K562 (cell line): ENCODE measurements at regions not wholly inside any gene's neighbourhood (a gene's known extent, or its start where the extent isn't known, plus 50 kb on each side); places are given as distances from the start of the nearest gene placed in this dataset.

Source experiments
- ATAC-seq: fragments of 200-7000 bp; cut with Tn5 transposase; 3 replicates; pipeline ENCODE4 v1.9.1; 2020; ENCODE audit warnings: moderate library complexity
- BruUV-seq: library from RNA; stranded (reverse); fragments of 400-500 nt; replicated peaks from 2 replicates; lab custom pipeline; 2021; lab: Mats Ljungman, UMichigan
- CTCF ChIA-PET: fragments of 300-600 bp; formaldehyde crosslinking; extraction: SDS; loops from one replicate; lab custom pipeline; 2021; ENCODE audit warnings: low intra/inter-chr PET ratio; lab: Yijun Ruan, JAX
- POLR2A ChIA-PET: fragments of 300-600, 350-650 bp; sonication (Branson Sonifier 250); formaldehyde crosslinking; extraction: SDS; loops from one replicate; lab custom pipeline; 2021; ENCODE audit warnings: antibody characterized with exemption, inconsistent platforms; lab: Yijun Ruan, JAX
- DNase-seq, 4 experiments: peaks; one replicate each; pipeline versions ENCODE4 v3.0.0 to v3.0.0-alpha.2; 2011 to 2018; ENCODE audit warnings: low spot score in 3 of 4, mixed read lengths in 3 of 4; ENCODE audit errors: extremely low read depth in 1 of 4
- FAIRE-seq: peaks from 2 replicates; lab custom pipeline; 2011; peaks lifted over from hg19 to GRCh38; lab: Jason Lieb, UNC
- H2AFZ ChIP-seq: 2 replicates; pipeline ENCODE4 v1.6.0; 2011; ENCODE audit warnings: low read depth, low read length, control low read depth, inconsistent platforms
- H3K27ac ChIP-seq: fragments of 200-600 bp; 3 replicates; pipeline ENCODE4 v1.8.0; 2011; ENCODE audit warnings: low read depth, mild to moderate bottlenecking, control low read depth, inconsistent platforms, low read length, moderate library complexity, mixed read lengths; ENCODE audit errors: extremely low read depth
- H3K27me3 ChIP-seq, 2 experiments: fragments of 300-600 bp in 1 of 2; 2 replicates in 1 of 2; 3 replicates in 1 of 2; pipeline versions ENCODE4 v1.6.0 to v1.8.0; 2011; ENCODE audit warnings: inconsistent platforms in 2 of 2, low read length in 2 of 2, mild to moderate bottlenecking in 1 of 2, mixed read lengths in 1 of 2, moderate library complexity in 1 of 2; ENCODE audit not compliant: control insufficient read depth in 2 of 2, insufficient read depth in 2 of 2
- H3K36me3 ChIP-seq: fragments of 300-600 bp; 3 replicates; pipeline ENCODE4 v1.8.0; 2011; ENCODE audit warnings: mild to moderate bottlenecking, low read length, inconsistent platforms; ENCODE audit not compliant: control insufficient read depth, insufficient read depth
- H3K4me1 ChIP-seq, 2 experiments: fragments of 200-600 bp in 1 of 2; replicated peaks in 1 of 2; 2 replicates in 1 of 2; 3 replicates in 1 of 2; pipeline versions ENCODE4 v1.5.1 to v1.8.0; 2011; ENCODE audit warnings: inconsistent platforms in 2 of 2, low read length in 2 of 2, mild to moderate bottlenecking in 1 of 2, mixed read lengths in 1 of 2, moderate library complexity in 1 of 2; ENCODE audit not compliant: control insufficient read depth in 2 of 2, insufficient read depth in 2 of 2
- H3K4me2 ChIP-seq: 2 replicates; pipeline ENCODE4 v1.6.1; 2011; ENCODE audit warnings: low read length, control low read depth, inconsistent platforms, mixed read lengths; ENCODE audit not compliant: insufficient read depth
- H3K4me3 ChIP-seq: fragments of 200-600 bp; sonication (generic), shearing (Covaris generic); 2 replicates; pipeline ENCODE4 v1.5.1; 2016; ENCODE audit warnings: control low read depth, inconsistent platforms
- H3K79me2 ChIP-seq: fragments of 200-600 bp; 3 replicates; pipeline ENCODE4 v1.8.0; 2011; ENCODE audit warnings: low read length, inconsistent platforms; ENCODE audit not compliant: control insufficient read depth, insufficient read depth
- H3K9ac ChIP-seq, 2 experiments: 2 replicates each; pipeline versions ENCODE4 v1.6.0 to v1.6.1; 2011; ENCODE audit warnings: low read depth in 2 of 2, low read length in 2 of 2, control low read depth in 1 of 2, inconsistent platforms in 1 of 2, mild to moderate bottlenecking in 1 of 2, mixed read lengths in 1 of 2; ENCODE audit not compliant: insufficient read depth in 1 of 2
- H3K9me1 ChIP-seq: one replicate; pipeline ENCODE4 v1.6.0; 2011; ENCODE audit warnings: inconsistent platforms, mild to moderate bottlenecking, low read length, moderate library complexity; ENCODE audit not compliant: control insufficient read depth, insufficient read depth
- H3K9me3 ChIP-seq: replicated peaks from 2 replicates; pipeline ENCODE4 v1.5.1; 2011; ENCODE audit warnings: low read depth, low read length, inconsistent platforms; ENCODE audit not compliant: control insufficient read depth, insufficient read depth
- H4K20me1 ChIP-seq: replicated peaks from 2 replicates; pipeline ENCODE4 v1.6.1; 2011; ENCODE audit warnings: low read length, inconsistent platforms, mixed read lengths; ENCODE audit not compliant: control insufficient read depth, insufficient read depth
- CSDE1 ChIP-seq, 2 experiments: fragments of 450-650 bp; IDR thresholded peaks; 2 replicates each; pipeline ENCODE4 v1.6.1; 2016; ENCODE audit warnings: mild to moderate bottlenecking in 1 of 2
- ETV6 ChIP-seq, 3 experiments: fragments of 150-350 bp in 1 of 3; sonication (generic) in 1 of 3; formaldehyde crosslinking in 1 of 3; IDR thresholded peaks; 2 replicates each; pipeline versions ENCODE4 v1.6.1 to v1.8.0; 2014 to 2022; ENCODE audit warnings: borderline replicate concordance in 2 of 3, low read depth in 2 of 3, antibody characterized with exemption in 1 of 3, low read length in 1 of 3, mild to moderate bottlenecking in 1 of 3, missing genetic modification reagents in 1 of 3
- FOXJ2 ChIP-seq: fragments of 200-800 bp; sonication (Bioruptor generic); IDR thresholded peaks from 2 replicates; pipeline ENCODE4 v1.6.1; 2016; ENCODE audit warnings: missing genetic modification characterization, missing compliant biosample characterization
- HOXB6 ChIP-seq: fragments of 250-450 bp; sonication (Bioruptor Pico); IDR thresholded peaks from 2 replicates; pipeline ENCODE4 v1.5.1; 2022; ENCODE audit warnings: mild to moderate bottlenecking, borderline replicate concordance
- SMARCB1 ChIP-seq: IDR thresholded peaks from 2 replicates; pipeline ENCODE4 v1.6.1; 2011; ENCODE audit warnings: improper control_type of control experiment, low read depth; ENCODE audit not compliant: insufficient read length
- ZNF57 ChIP-seq: fragments of 450-650 bp; formaldehyde crosslinking; IDR thresholded peaks from 2 replicates; pipeline ENCODE4 v1.4.0; 2020; ENCODE audit warnings: mild to moderate bottlenecking, moderate library complexity
- WGBS: fragments of 100-300 bp; shearing (Covaris generic); methylation state at CpG from one replicate; pipeline ENCODE4 v1.1.6; 2016; ENCODE audit warnings: low coverage, mixed read lengths; ENCODE audit not compliant: insufficient coverage; ENCODE audit errors: missing lambda C conversion rate; 5-methylcytosine and 5-hydroxymethylcytosine counted together
- in situ Hi-C: fragments of 300-500 bp; cut with MboI; formaldehyde crosslinking; loops from 4 replicates; pipeline ENCODE4 v1.15.0; 2018; ENCODE audit warnings: inconsistent platforms, mixed read lengths
- intact Hi-C: fragments of 100-400 bp; cut with micrococcal nuclease; formaldehyde crosslinking; loops from 2 replicates; pipeline ENCODE4 v1.14.2; 2022
- TF ChIP-seq, protein P1 (sequence below): fragments of 450-650 bp; IDR thresholded peaks from 2 replicates; pipeline ENCODE4 v1.6.1; 2018; ENCODE audit not compliant: partially characterized antibody
- TF ChIP-seq, protein P2 (sequence below): fragments of 450-650 bp; formaldehyde crosslinking; IDR thresholded peaks from 2 replicates; pipeline ENCODE4 v1.4.0; 2020; ENCODE audit warnings: mild to moderate bottlenecking, mixed read lengths

- CTCF ChIA-PET, result no interaction called here
Measured at GRCh38 chr7:7098280-7098818, 84.0 kb upstream of the C1GALT1 start.

DNA sequence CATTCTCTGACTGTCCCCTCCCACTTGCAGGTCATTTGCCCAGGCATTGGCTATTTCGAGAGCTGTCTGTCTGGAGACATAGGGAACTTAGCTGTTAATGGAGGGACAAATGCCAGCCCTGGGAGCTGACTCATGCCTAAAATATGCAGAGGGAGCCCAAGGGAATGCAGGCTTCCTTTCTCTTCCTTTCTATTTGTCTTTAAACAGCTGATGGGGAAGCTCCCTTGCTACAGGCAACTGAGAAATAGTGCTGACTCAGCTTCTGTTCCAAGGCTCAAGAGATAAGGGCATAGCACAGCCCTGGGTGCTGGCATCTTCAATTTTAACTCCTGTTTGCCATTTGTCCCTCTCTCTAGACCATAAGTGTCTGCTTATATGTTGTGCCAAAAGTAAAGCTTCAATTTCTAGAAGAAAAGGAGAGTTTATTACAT lies 82.7 kb upstream of the C1GALT1 start:
- Histone ChIP-seq H3K36me3 (no peaks in the 10 kb centered on the region), H3K27me3 (no peaks in the 10 kb centered on the region), H2AFZ (peak overlapping the region; percentile 57; the same call in 1 of the 2 replicates), H3K9me1 (no peaks in the 10 kb centered on the region), H3K27ac (peak overlapping the region; percentile 87), H3K9ac (peak overlapping the region in 1 of 2 experiments; percentile 55; a peak in 3 of 4 replicates), H4K20me1 (0 out of 2 replicates have a peak, but pooled peaks cover 3% of the 10 kb centered on the region), H3K4me3 (no peak overlapping the region), H3K4me1 (peaks cover 22 to 38% of the 10 kb centered on the region in 2 experiments; a peak in 4 of 5 replicates), H3K4me2 (peak overlapping the region; percentile 82), H3K9me3 (no peaks in the 10 kb centered on the region), H3K79me2 (peaks cover 7% of the 10 kb centered on the region; the same call in 2 of the 3 replicates)
- 7% methylated on average over 1 of the region's 1 CpG for WGBS
- no TSS peak for BruUV-seq
- FAIRE-seq (peak; percentile 94), DNase-seq (peak; percentile 69 to 93 (median 74)), ATAC-seq (peak; percentile 71)
- ChIA-PET CTCF (no interaction called here), POLR2A (interaction anchor here (0.6 to 1.6 kb wide), 10 partner anchors 9 to 462 kb away, joined by 3 to 7 read pairs (median 3); no protein-coding TSS in a partner anchor)
- in situ Hi-C loops (loop anchor here (5.0 to 10.0 kb wide), 4 partner anchors 57 to 1195 kb away; partner anchors contain the start of gene COL28A1), intact Hi-C loops (loop anchor here (1.0 to 10.0 kb wide), 6 partner anchors 57 to 443 kb away; no protein-coding TSS in a partner anchor)
- TF ChIP-seq, protein P1, sequence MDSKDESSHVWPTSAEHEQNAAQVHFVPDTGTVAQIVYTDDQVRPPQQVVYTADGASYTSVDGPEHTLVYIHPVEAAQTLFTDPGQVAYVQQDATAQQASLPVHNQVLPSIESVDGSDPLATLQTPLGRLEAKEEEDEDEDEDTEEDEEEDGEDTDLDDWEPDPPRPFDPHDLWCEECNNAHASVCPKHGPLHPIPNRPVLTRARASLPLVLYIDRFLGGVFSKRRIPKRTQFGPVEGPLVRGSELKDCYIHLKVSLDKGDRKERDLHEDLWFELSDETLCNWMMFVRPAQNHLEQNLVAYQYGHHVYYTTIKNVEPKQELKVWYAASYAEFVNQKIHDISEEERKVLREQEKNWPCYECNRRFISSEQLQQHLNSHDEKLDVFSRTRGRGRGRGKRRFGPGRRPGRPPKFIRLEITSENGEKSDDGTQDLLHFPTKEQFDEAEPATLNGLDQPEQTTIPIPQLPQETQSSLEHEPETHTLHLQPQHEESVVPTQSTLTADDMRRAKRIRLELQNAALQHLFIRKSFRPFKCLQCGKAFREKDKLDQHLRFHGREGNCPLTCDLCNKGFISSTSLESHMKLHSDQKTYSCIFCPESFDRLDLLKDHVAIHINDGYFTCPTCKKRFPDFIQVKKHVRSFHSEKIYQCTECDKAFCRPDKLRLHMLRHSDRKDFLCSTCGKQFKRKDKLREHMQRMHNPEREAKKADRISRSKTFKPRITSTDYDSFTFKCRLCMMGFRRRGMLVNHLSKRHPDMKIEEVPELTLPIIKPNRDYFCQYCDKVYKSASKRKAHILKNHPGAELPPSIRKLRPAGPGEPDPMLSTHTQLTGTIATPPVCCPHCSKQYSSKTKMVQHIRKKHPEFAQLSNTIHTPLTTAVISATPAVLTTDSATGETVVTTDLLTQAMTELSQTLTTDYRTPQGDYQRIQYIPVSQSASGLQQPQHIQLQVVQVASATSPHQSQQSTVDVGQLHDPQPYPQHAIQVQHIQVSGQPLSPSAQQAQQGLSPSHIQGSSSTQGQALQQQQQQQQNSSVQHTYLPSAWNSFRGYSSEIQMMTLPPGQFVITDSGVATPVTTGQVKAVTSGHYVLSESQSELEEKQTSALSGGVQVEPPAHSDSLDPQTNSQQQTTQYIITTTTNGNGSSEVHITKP, result peak; percentile 36
- TF ChIP-seq ETV6 (IDR thresholded peaks at IDR 0.05; ENCODE audit: borderline replicate concordance in 1 of 2, low read depth in 2 of 2, low read length in 1 of 2), result no peak
- TF ChIP-seq ETV6 (CRISPR knock-in tag; IDR thresholded peaks at IDR 0.05; ENCODE audit: borderline replicate concordance), result no peak
- TF ChIP-seq, protein P2, sequence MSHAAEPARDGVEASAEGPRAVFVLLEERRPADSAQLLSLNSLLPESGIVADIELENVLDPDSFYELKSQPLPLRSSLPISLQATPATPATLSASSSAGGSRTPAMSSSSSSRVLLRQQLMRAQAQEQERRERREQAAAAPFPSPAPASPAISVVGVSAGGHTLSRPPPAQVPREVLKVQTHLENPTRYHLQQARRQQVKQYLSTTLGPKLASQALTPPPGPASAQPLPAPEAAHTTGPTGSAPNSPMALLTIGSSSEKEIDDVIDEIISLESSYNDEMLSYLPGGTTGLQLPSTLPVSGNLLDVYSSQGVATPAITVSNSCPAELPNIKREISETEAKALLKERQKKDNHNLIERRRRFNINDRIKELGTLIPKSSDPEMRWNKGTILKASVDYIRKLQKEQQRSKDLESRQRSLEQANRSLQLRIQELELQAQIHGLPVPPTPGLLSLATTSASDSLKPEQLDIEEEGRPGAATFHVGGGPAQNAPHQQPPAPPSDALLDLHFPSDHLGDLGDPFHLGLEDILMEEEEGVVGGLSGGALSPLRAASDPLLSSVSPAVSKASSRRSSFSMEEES, result no peak
- TF ChIP-seq HOXB6, result no peak
- no peak for TF ChIP-seq ZNF57 (CRISPR knock-in tag)

More at GRCh38 chr7:7098280-7098818, 84.0 kb upstream of the C1GALT1 start:
- TF ChIP-seq FOXJ2 (0 out of 2 replicates have a peak, but pooled peaks have one; percentile 67), CSDE1 (IDR thresholded peaks at IDR 0.05) (no peak), SMARCB1 (peak; percentile 71)
- no TSS peak for BruUV-seq
- Histone ChIP-seq H3K4me1 (peaks cover 17 to 38% of the 10 kb centered on the region in 2 experiments; a peak in 4 of 5 replicates), H4K20me1 (0 out of 2 replicates have a peak, but pooled peaks cover 3% of the 10 kb centered on the region), H3K9me3 (no peaks in the 10 kb centered on the region), H2AFZ (no peak overlapping the region), H3K27me3 (no peaks in the 10 kb centered on the region), H3K4me2 (no peak overlapping the region; the same call in 1 of the 2 replicates), H3K36me3 (no peaks in the 10 kb centered on the region), H3K4me3 (no peak overlapping the region), H3K27ac (no peak overlapping the region), H3K9ac (no peak overlapping the region), H3K9me1 (no peaks in the 10 kb centered on the region), H3K79me2 (peaks cover 7% of the 10 kb centered on the region; the same call in 2 of the 3 replicates)
- in situ Hi-C loops, result loop anchor here (5.0 kb wide), 1 partner anchor 56 kb away; no protein-coding TSS in a partner anchor
- intact Hi-C loops, result no loop called here
- 81% methylated on average over 1 of the region's 1 CpG for WGBS
- DNase-seq (no peak), FAIRE-seq (no peak), ATAC-seq (no peak)
- POLR2A ChIA-PET, result no interaction called here
